Fibroblast of lung (primary cell): ENCODE measurements at regions not wholly inside any gene's neighbourhood (a gene's known extent, or its start where the extent isn't known, plus 50 kb on each side); places are given as distances from the start of the nearest gene placed in this dataset.

ENCODE experiments used
- DNase-seq, 2 donors: peaks; one replicate each; pipeline versions ENCODE4 v3.0.0 to v3.0.0-alpha.2; 2010; ENCODE audit warnings: low read depth in 2 of 2
- H2AFZ ChIP-seq: 2 replicates; pipeline ENCODE4 v1.5.1; 2012; ENCODE audit warnings: low read length, control low read depth, inconsistent platforms
- H3K27ac ChIP-seq: 2 replicates; pipeline ENCODE4 v1.5.1; 2011; ENCODE audit warnings: low read length, control low read depth; ENCODE audit not compliant: insufficient read depth
- H3K27me3 ChIP-seq: 2 replicates; pipeline ENCODE4 v1.5.1; 2011; ENCODE audit warnings: mild to moderate bottlenecking, low read length; ENCODE audit not compliant: control insufficient read depth, insufficient read depth
- H3K36me3 ChIP-seq: 2 replicates; pipeline ENCODE4 v1.5.1; 2011; ENCODE audit warnings: low read length; ENCODE audit not compliant: control insufficient read depth, insufficient read depth
- H3K4me1 ChIP-seq: 2 replicates; pipeline ENCODE4 v1.5.1; 2011; ENCODE audit warnings: low read length; ENCODE audit not compliant: control insufficient read depth, insufficient read depth; ENCODE audit errors: extremely low read depth
- H3K4me2 ChIP-seq: 2 replicates; pipeline ENCODE4 v1.5.1; 2011; ENCODE audit warnings: low read length, control low read depth; ENCODE audit not compliant: insufficient read depth; ENCODE audit errors: extremely low read depth
- H3K4me3 ChIP-seq, 4 experiments: fragments of 200-600 bp in 1 of 4; sonication (generic) in 1 of 4; replicated peaks in 1 of 4; 2 replicates each; pipeline ENCODE4 v1.5.1; 2011 to 2016; ENCODE audit warnings: low read length in 4 of 4, low read depth in 3 of 4, mild to moderate bottlenecking in 3 of 4, control low read depth in 2 of 4, inconsistent platforms in 1 of 4, mixed read lengths in 1 of 4; ENCODE audit not compliant: insufficient read depth in 1 of 4; ENCODE audit errors: control extremely low read depth in 1 of 4
- H3K79me2 ChIP-seq: 2 replicates; pipeline ENCODE4 v1.5.1; 2012; ENCODE audit warnings: mild to moderate bottlenecking, low read length, inconsistent platforms; ENCODE audit not compliant: control insufficient read depth, insufficient read depth
- H3K9ac ChIP-seq: 2 replicates; pipeline ENCODE4 v1.5.1; 2011; ENCODE audit warnings: mild to moderate bottlenecking, low read length, control low read depth; ENCODE audit not compliant: insufficient read depth
- H3K9me3 ChIP-seq: 2 replicates; pipeline ENCODE4 v1.5.1; 2012; ENCODE audit warnings: low read depth, low read length; ENCODE audit not compliant: control insufficient read depth, insufficient read depth
- H4K20me1 ChIP-seq: 2 replicates; pipeline ENCODE4 v1.5.1; 2011; ENCODE audit warnings: low read length; ENCODE audit not compliant: control insufficient read depth, insufficient read depth; ENCODE audit errors: extremely low read depth
- EZH2 ChIP-seq: IDR thresholded peaks from 2 replicates; pipeline ENCODE4 v1.5.1; 2012; ENCODE audit warnings: low read length, control low read depth, mild to moderate bottlenecking; ENCODE audit errors: missing control alignments
- TF ChIP-seq, protein P1 (sequence below), 2 donors: IDR thresholded peaks in 1 of 2; conservative IDR thresholded peaks in 1 of 2; 1 replicate in 1 of 2; 2 replicates in 1 of 2; pipeline ENCODE4 v1.5.1; 2011 to 2012; ENCODE audit warnings: low read length in 2 of 2, control low read depth in 1 of 2, inconsistent platforms in 1 of 2, low read depth in 1 of 2, mild to moderate bottlenecking in 1 of 2

DNA sequence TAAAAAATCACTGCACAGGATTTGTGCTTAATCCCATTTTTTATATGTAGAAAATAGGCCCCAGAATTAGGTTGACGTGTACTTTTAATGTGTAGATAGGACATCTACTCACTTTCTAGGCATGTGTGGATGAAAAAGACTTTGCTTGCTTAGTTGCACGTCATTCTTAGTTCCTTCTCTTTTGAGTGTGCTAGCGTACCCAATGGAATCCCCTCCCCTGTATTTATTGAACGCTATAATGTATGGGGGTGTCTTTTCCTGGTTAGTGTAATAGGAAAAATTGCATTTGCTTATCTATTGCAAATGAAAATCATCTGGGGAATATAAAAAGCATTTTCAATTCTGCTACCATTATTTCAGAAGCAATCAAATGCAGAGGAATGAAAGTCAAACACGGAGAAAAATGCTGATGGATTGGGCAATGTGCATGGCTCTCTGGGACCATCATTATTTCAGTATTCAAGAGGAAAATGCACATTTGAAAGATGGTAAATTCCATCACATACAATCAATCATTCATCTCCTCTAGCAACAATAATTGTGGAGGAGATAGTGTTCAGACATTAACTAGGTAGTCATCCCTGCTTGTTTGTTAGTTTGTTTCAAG, 277.0 kb upstream of the B3GALT2 start:
- no peak for DNase-seq
- Histone ChIP-seq H3K4me2 (no peak overlapping the region), H3K36me3 (no peaks in the 10 kb centered on the region), H3K9ac (no peak overlapping the region), H2AFZ (no peak overlapping the region), H3K79me2 (no peaks in the 10 kb centered on the region), H3K9me3 (no peaks in the 10 kb centered on the region), H3K4me1 (no peaks in the 10 kb centered on the region), H3K4me3 (no peak overlapping the region), H4K20me1 (no peaks in the 10 kb centered on the region), H3K27ac (no peak overlapping the region), H3K27me3 (no peaks in the 10 kb centered on the region)
- TF ChIP-seq, protein P1, sequence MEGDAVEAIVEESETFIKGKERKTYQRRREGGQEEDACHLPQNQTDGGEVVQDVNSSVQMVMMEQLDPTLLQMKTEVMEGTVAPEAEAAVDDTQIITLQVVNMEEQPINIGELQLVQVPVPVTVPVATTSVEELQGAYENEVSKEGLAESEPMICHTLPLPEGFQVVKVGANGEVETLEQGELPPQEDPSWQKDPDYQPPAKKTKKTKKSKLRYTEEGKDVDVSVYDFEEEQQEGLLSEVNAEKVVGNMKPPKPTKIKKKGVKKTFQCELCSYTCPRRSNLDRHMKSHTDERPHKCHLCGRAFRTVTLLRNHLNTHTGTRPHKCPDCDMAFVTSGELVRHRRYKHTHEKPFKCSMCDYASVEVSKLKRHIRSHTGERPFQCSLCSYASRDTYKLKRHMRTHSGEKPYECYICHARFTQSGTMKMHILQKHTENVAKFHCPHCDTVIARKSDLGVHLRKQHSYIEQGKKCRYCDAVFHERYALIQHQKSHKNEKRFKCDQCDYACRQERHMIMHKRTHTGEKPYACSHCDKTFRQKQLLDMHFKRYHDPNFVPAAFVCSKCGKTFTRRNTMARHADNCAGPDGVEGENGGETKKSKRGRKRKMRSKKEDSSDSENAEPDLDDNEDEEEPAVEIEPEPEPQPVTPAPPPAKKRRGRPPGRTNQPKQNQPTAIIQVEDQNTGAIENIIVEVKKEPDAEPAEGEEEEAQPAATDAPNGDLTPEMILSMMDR (conservative IDR thresholded peaks at IDR 0.05 in 1 of 2, IDR thresholded peaks at IDR 0.05 in 1 of 2; ENCODE audit: low read depth in 1 of 2, low read length in 2 of 2), result no peak
- TF ChIP-seq EZH2, result no peak

DNA sequence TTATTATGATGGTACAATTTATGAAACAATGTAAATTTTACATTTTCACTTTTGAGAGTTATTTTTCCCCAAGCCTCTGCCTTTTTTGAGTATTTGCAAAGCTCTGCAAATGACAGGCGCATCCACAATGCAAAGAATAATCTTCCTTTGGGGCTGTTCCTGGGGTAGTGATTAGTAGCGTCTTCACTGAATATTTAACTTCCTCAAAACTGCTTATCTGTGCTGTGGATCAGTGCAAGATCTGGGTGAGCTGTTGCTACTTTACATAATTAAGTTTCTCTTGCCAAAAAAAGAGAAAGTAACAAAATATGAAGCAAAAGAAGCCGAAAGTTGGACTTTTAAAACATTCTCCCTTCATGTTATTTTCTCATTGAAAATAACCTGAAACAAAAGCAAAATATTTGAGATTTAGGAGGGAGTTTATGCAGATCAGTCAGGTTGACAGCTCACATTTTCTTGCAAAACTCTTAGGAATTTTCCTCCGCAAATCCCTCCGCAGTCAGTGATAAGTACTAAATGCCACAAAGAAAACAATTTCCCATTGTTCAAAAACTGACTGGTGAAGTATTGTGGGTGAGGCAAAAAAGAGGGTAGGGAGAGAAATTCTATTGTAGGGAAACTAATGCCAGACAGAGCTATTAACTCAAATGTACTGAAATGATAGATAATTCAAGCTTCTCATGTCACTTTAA, 276.4 kb upstream of the B3GALT2 start:
- Histone ChIP-seq H3K4me3 (no peak overlapping the region), H3K79me2 (no peaks in the 10 kb centered on the region), H3K9me3 (no peaks in the 10 kb centered on the region), H3K4me2 (no peak overlapping the region), H3K9ac (no peak overlapping the region), H3K4me1 (no peaks in the 10 kb centered on the region), H3K27me3 (no peaks in the 10 kb centered on the region), H4K20me1 (no peaks in the 10 kb centered on the region), H2AFZ (no peak overlapping the region), H3K27ac (no peak overlapping the region), H3K36me3 (no peaks in the 10 kb centered on the region)
- TF ChIP-seq, protein P1 (conservative IDR thresholded peaks at IDR 0.05 in 1 of 2, IDR thresholded peaks at IDR 0.05 in 1 of 2; ENCODE audit: low read depth in 1 of 2, low read length in 2 of 2), result no peak
- TF ChIP-seq EZH2, result no peak
- peak; percentile 36 to 90 for DNase-seq

DNA sequence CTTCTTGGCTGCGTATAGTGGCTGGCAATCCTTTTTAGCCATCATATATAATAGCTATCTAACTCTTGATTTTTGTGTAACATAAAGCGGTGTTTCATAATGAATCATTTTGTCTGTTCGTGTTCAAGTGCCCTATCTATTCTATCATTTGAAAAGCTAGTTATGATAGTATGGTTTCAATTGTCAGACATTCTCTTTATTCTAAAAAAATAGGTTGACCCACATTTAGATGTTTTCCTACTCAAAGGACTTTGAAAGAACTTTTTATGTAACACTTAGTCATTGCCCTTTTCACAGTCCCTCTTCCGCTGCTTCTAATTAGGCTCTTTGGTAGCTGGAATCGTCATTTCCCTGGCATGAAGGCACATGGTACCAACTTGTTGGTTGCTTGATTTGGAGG, 272.2 kb upstream of the B3GALT2 start:
- no peak overlapping the region for H3K9ac ChIP-seq

More for the DNA sequence above, 272.2 kb upstream of the B3GALT2 start:
- H3K27me3 ChIP-seq, result no peaks in the 10 kb centered on the region
- no peak overlapping the region for H3K4me2 ChIP-seq
- no peaks in the 10 kb centered on the region for H3K79me2 ChIP-seq
- H3K9me3 ChIP-seq, result no peaks in the 10 kb centered on the region
- H3K27ac ChIP-seq, result no peak overlapping the region
- no peak for TF ChIP-seq EZH2
- TF ChIP-seq, protein P1 (conservative IDR thresholded peaks at IDR 0.05 in 1 of 2, IDR thresholded peaks at IDR 0.05 in 1 of 2; ENCODE audit: low read depth in 1 of 2, low read length in 2 of 2), result no peak
- H4K20me1 ChIP-seq, result no peaks in the 10 kb centered on the region
- no peaks in the 10 kb centered on the region for H3K4me1 ChIP-seq
- no peak overlapping the region for H3K4me3 ChIP-seq
- H3K36me3 ChIP-seq, result no peaks in the 10 kb centered on the region
- no peak overlapping the region for H2AFZ ChIP-seq
- DNase-seq, result peak in 1 of 2 donors; percentile 30
